IMR-90 (cell line): ENCODE measurements at regions not wholly inside any gene's neighbourhood (a gene's known extent, or its start where the extent isn't known, plus 50 kb on each side); places are given as distances from the start of the nearest gene placed in this dataset.

Experiments used
- ATAC-seq: fragments of 200-7000 bp; cut with Tn5 transposase; 2 replicates; pipeline ENCODE4 v1.9.1; 2020; ENCODE audit warnings: low read depth, mild to moderate bottlenecking, moderate library complexity
- BruUV-seq: library from RNA; stranded (reverse); fragments of 400-500 nt; replicated peaks from 2 replicates; lab custom pipeline; 2021; lab: Mats Ljungman, UMichigan
- CTCF ChIA-PET: fragments of 300-600 bp; formaldehyde crosslinking; extraction: SDS; loops from one replicate; lab custom pipeline; 2021; ENCODE audit warnings: antibody characterized with exemption; lab: Yijun Ruan, JAX
- POLR2A ChIA-PET: fragments of 300-600 bp; sonication (Branson Sonifier 250); formaldehyde crosslinking; loops from one replicate; lab custom pipeline; 2022; ENCODE audit warnings: antibody characterized with exemption; ENCODE audit not compliant: unreplicated experiment; lab: Charles Lee
- DNase-seq: peaks from one replicate; pipeline ENCODE4 v3.0.0; 2013
- H2AFZ ChIP-seq: replicated peaks from 2 replicates; pipeline ENCODE3; 2013; ENCODE audit warnings: low read length, mild to moderate bottlenecking; ENCODE audit not compliant: poor library complexity
- H2AK5ac ChIP-seq: 2 replicates; pipeline ENCODE4 v1.6.1; 2013; ENCODE audit warnings: low read depth, low read length, inconsistent platforms
- H2AK9ac ChIP-seq: replicated peaks from 2 replicates; pipeline ENCODE3; 2013; ENCODE audit warnings: mild to moderate bottlenecking, low read depth, low read length, moderate library complexity; ENCODE audit not compliant: poor library complexity
- H2BK120ac ChIP-seq: 2 replicates; pipeline ENCODE4 v1.6.1; 2013; ENCODE audit warnings: low read depth, low read length, inconsistent platforms
- H2BK15ac ChIP-seq: 3 replicates; pipeline ENCODE4 v1.6.1; 2013; ENCODE audit warnings: low read depth, low read length, inconsistent platforms
- H2BK20ac ChIP-seq: 2 replicates; pipeline ENCODE4 v1.6.1; 2013; ENCODE audit warnings: low read depth, mild to moderate bottlenecking, inconsistent platforms, low read length, moderate library complexity
- H2BK5ac ChIP-seq: 2 replicates; pipeline ENCODE4 v1.6.1; 2013; ENCODE audit warnings: mild to moderate bottlenecking, low read depth, low read length, inconsistent platforms; ENCODE audit not compliant: poor library complexity, severe bottlenecking
- H3K14ac ChIP-seq: replicated peaks from 2 replicates; pipeline ENCODE4 v1.6.1; 2013; ENCODE audit warnings: low read depth, low read length, inconsistent platforms
- H3K18ac ChIP-seq: 2 replicates; pipeline ENCODE4 v1.6.1; 2013; ENCODE audit warnings: low read depth, low read length, control low read depth
- H3K23ac ChIP-seq: 2 replicates; pipeline ENCODE4 v1.6.1; 2013; ENCODE audit warnings: low read depth, low read length, inconsistent platforms
- H3K27ac ChIP-seq: 2 replicates; pipeline ENCODE4 v1.5.1; 2013; ENCODE audit warnings: mild to moderate bottlenecking, control low read depth, low read length; ENCODE audit not compliant: insufficient read depth
- H3K27me3 ChIP-seq: 2 replicates; pipeline ENCODE4 v1.6.1; 2013; ENCODE audit warnings: low read length; ENCODE audit not compliant: control insufficient read depth, insufficient read depth
- H3K36me3 ChIP-seq: 2 replicates; pipeline ENCODE4 v1.6.1; 2013; ENCODE audit warnings: low read length, mixed read lengths; ENCODE audit not compliant: control insufficient read depth, insufficient read depth
- H3K4ac ChIP-seq: 2 replicates; pipeline ENCODE4 v1.6.1; 2013; ENCODE audit warnings: low read depth, low read length, inconsistent platforms
- H3K4me1 ChIP-seq: 2 replicates; pipeline ENCODE4 v1.6.1; 2013; ENCODE audit warnings: low read length, mixed read lengths; ENCODE audit not compliant: control insufficient read depth, insufficient read depth
- H3K4me2 ChIP-seq: 2 replicates; pipeline ENCODE4 v1.6.1; 2013; ENCODE audit warnings: low read depth, mild to moderate bottlenecking, control low read depth, low read length, moderate library complexity
- H3K4me3 ChIP-seq: 2 replicates; pipeline ENCODE4 v1.5.1; 2013; ENCODE audit warnings: low read depth, mild to moderate bottlenecking, control low read depth, low read length, moderate library complexity; ENCODE audit not compliant: insufficient read depth
- H3K56ac ChIP-seq: 2 replicates; pipeline ENCODE4 v1.6.1; 2013; ENCODE audit warnings: low read length, inconsistent platforms; ENCODE audit not compliant: insufficient read depth; ENCODE audit errors: extremely low read depth
- H3K79me1 ChIP-seq, 2 experiments: 2 replicates each; pipeline ENCODE4 v1.6.1; 2013; ENCODE audit warnings: low read length in 2 of 2, inconsistent platforms in 1 of 2, low read depth in 1 of 2
- H3K9ac ChIP-seq: 2 replicates; pipeline ENCODE4 v1.6.1; 2013; ENCODE audit warnings: low read depth, low read length, control low read depth
- H3K9me1 ChIP-seq: 2 replicates; pipeline ENCODE4 v1.6.1; 2013; ENCODE audit warnings: low read length, inconsistent platforms; ENCODE audit not compliant: insufficient read depth
- H3K9me3 ChIP-seq: 2 replicates; pipeline ENCODE4 v1.6.1; 2013; ENCODE audit warnings: low read length; ENCODE audit not compliant: control insufficient read depth, insufficient read depth
- H4K20me1 ChIP-seq: 2 replicates; pipeline ENCODE4 v1.6.1; 2013; ENCODE audit warnings: low read length, inconsistent platforms; ENCODE audit not compliant: insufficient read depth
- H4K5ac ChIP-seq: 2 replicates; pipeline ENCODE4 v1.6.1; 2013; ENCODE audit warnings: mild to moderate bottlenecking, low read depth, low read length, control low read depth
- H4K8ac ChIP-seq, 2 experiments: 2 replicates each; pipeline ENCODE4 v1.6.1; 2013; ENCODE audit warnings: low read depth in 2 of 2, low read length in 2 of 2, control low read depth in 1 of 2, inconsistent platforms in 1 of 2
- H4K91ac ChIP-seq: 2 replicates; pipeline ENCODE4 v1.6.1; 2013; ENCODE audit warnings: low read depth, low read length, inconsistent platforms; ENCODE audit not compliant: insufficient read depth
- CEBPB ChIP-seq: IDR thresholded peaks from 2 replicates; pipeline ENCODE4 v1.6.1; 2012; ENCODE audit warnings: low read depth, low read length, improper control_type of control experiment
- MAFK ChIP-seq: IDR thresholded peaks from 2 replicates; pipeline ENCODE4 v1.6.1; 2012; ENCODE audit warnings: low read depth, low read length, improper control_type of control experiment
- WGBS, 2 experiments: methylation state at CpG; one replicate each; pipeline versions ENCODE4 v1.1.5 to v1.1.7; 2013; ENCODE audit warnings: missing lambda C conversion rate in 2 of 2; ENCODE audit not compliant: insufficient read length in 1 of 2; ENCODE audit errors: extremely low coverage in 2 of 2; 5-methylcytosine and 5-hydroxymethylcytosine counted together
- dilution Hi-C: fragments of 300-500 bp; cut with HindIII; formaldehyde crosslinking; loops from one replicate; pipeline ENCODE4 v1.14.3; 2018; ENCODE audit warnings: low sequenced_read_pairs; ENCODE audit not compliant: unreplicated experiment
- in situ Hi-C: fragments of 300-500 bp; cut with MboI; formaldehyde crosslinking; loops from 3 replicates; pipeline ENCODE4 v1.14.3; 2019; ENCODE audit warnings: low sequenced_read_pairs, inconsistent platforms, mixed read lengths
- intact Hi-C: fragments of 100-400 bp; cut with micrococcal nuclease; formaldehyde crosslinking; loops from 2 replicates; pipeline ENCODE4 v1.10.0; 2022

- Histone ChIP-seq H3K4ac (no peak overlapping the region), H2BK20ac (no peak overlapping the region), H3K27ac (no peak overlapping the region), H3K23ac (no peak overlapping the region), H3K9ac (no peak overlapping the region), H3K4me3 (no peak overlapping the region), H4K5ac (no peak overlapping the region), H3K14ac (no peak overlapping the region), H4K8ac (no peak overlapping the region), H2BK5ac (no peak overlapping the region), H2AFZ (no peak overlapping the region), H3K79me1 (no peaks in the 10 kb centered on the region), H2AK9ac (no peak overlapping the region), H2BK120ac (no peak overlapping the region), H3K4me2 (no peak overlapping the region), H3K18ac (no peak overlapping the region), H2AK5ac (no peak overlapping the region), H4K20me1 (no peaks in the 10 kb centered on the region), H3K9me3 (no peaks in the 10 kb centered on the region), H3K4me1 (no peaks in the 10 kb centered on the region), H4K91ac (no peak overlapping the region), H3K56ac (no peak overlapping the region), H3K27me3 (no peaks in the 10 kb centered on the region), H3K36me3 (no peaks in the 10 kb centered on the region), H3K9me1 (no peaks in the 10 kb centered on the region), H2BK15ac (no peak overlapping the region)
- dilution Hi-C loops (no loop called here), intact Hi-C loops (no loop called here), in situ Hi-C loops (no loop called here)
- no TSS peak for BruUV-seq
- TF ChIP-seq MAFK (no peak), CEBPB (0 out of 2 replicates have a peak, but pooled peaks have one; percentile 61)
- no CpG with 5 or more reads among the region's 1 CpG for whole genome bisulfite sequencing, 2 experiments
- ChIA-PET CTCF (no interaction called here), POLR2A (no interaction called here)
- DNase-seq, result no peak
- no peak for ATAC-seq
These were observed 181.1 kb upstream of the C16orf82 start for GRCh38 chr16:26885674-26886073.
